PC-9 (cell line): ENCODE measurements at regions not wholly inside any gene's neighbourhood (a gene's known extent, or its start where the extent isn't known, plus 50 kb on each side); places are given as distances from the start of the nearest gene placed in this dataset.
"Not testable (repeated sequence)": the region's sequence is repeated elsewhere in the genome, so short reads cannot be mapped to it uniquely, and the experiment has no call there.

Source experiments
- CTCF ChIP-seq: fragments of 200-600 bp; sonication (generic); conservative IDR thresholded peaks from 2 replicates; pipeline ENCODE4 v1.6.1; 2017; ENCODE audit warnings: mixed run types, antibody characterized with exemption, mild to moderate bottlenecking, moderate library complexity
- EZH2 ChIP-seq: fragments of 200-600 bp; sonication (generic); IDR thresholded peaks from 2 replicates; pipeline ENCODE4 v1.8.0; 2017; ENCODE audit warnings: antibody characterized with exemption, low read depth

GRCh38 chrX:98240061-98240460, 1356.4 kb downstream of the RPA4 start:
- TF ChIP-seq CTCF, EZH2: not testable (repeated sequence)
